H9 (cell line): ENCODE measurements at regions not wholly inside any gene's neighbourhood (a gene's known extent, or its start where the extent isn't known, plus 50 kb on each side); places are given as distances from the start of the nearest gene placed in this dataset.

Source experiments
- DNase-seq: peaks from one replicate; pipeline ENCODE4 v3.0.0-alpha.2; 2017
- H2AFZ ChIP-seq: one replicate; pipeline ENCODE4 v1.6.1; 2013; ENCODE audit warnings: mild to moderate bottlenecking, low read length, control low read depth, moderate library complexity
- H2AK5ac ChIP-seq: 2 replicates; pipeline ENCODE4 v1.6.1; 2013; ENCODE audit warnings: low read length, control low read depth, mixed read lengths; ENCODE audit not compliant: insufficient read length
- H2BK120ac ChIP-seq: one replicate; pipeline ENCODE4 v1.6.1; 2013; ENCODE audit warnings: low read depth, mild to moderate bottlenecking, low read length, control low read depth, inconsistent platforms; ENCODE audit not compliant: poor library complexity, severe bottlenecking
- H2BK12ac ChIP-seq: 2 replicates; pipeline ENCODE4 v1.6.1; 2013; ENCODE audit warnings: low read length, control low read depth, mixed read lengths, low read depth; ENCODE audit not compliant: insufficient read length
- H2BK15ac ChIP-seq: 2 replicates; pipeline ENCODE4 v1.6.1; 2013; ENCODE audit warnings: low read depth, low read length, control low read depth
- H2BK20ac ChIP-seq: one replicate; pipeline ENCODE4 v1.6.1; 2013; ENCODE audit warnings: low read depth, mild to moderate bottlenecking, low read length, control low read depth, inconsistent platforms; ENCODE audit not compliant: poor library complexity, severe bottlenecking
- H2BK5ac ChIP-seq: 2 replicates; pipeline ENCODE4 v1.6.1; 2013; ENCODE audit warnings: low read length, control low read depth, mixed read lengths; ENCODE audit not compliant: insufficient read length
- H3K14ac ChIP-seq: 2 replicates; pipeline ENCODE4 v1.6.1; 2013; ENCODE audit warnings: low read length, control low read depth; ENCODE audit not compliant: insufficient read depth
- H3K18ac ChIP-seq: 2 replicates; pipeline ENCODE4 v1.6.1; 2013; ENCODE audit warnings: low read depth, mild to moderate bottlenecking, mixed read lengths, low read length, control low read depth; ENCODE audit not compliant: insufficient read length
- H3K23ac ChIP-seq: 2 replicates; pipeline ENCODE4 v1.6.1; 2013; ENCODE audit warnings: low read length, control low read depth, mixed read lengths, low read depth; ENCODE audit not compliant: insufficient read length
- H3K23me2 ChIP-seq: 2 replicates; pipeline ENCODE4 v1.6.1; 2013; ENCODE audit warnings: low read depth, mild to moderate bottlenecking, mixed read lengths, low read length, control low read depth; ENCODE audit not compliant: insufficient read length, poor library complexity, severe bottlenecking
- H3K27ac ChIP-seq: 2 replicates; pipeline ENCODE4 v1.5.1; 2013; ENCODE audit warnings: low read length, control low read depth, mixed read lengths, low read depth; ENCODE audit not compliant: insufficient read length
- H3K27me3 ChIP-seq: 2 replicates; pipeline ENCODE4 v1.6.1; 2013; ENCODE audit warnings: low read length, control low read depth, inconsistent platforms; ENCODE audit not compliant: insufficient read depth
- H3K4ac ChIP-seq: 2 replicates; pipeline ENCODE4 v1.6.1; 2013; ENCODE audit warnings: low read depth, mild to moderate bottlenecking, control low read depth, inconsistent platforms, low read length, moderate library complexity
- H3K4me1 ChIP-seq: 2 replicates; pipeline ENCODE4 v1.6.1; 2013; ENCODE audit warnings: low read length, control low read depth, inconsistent platforms; ENCODE audit not compliant: insufficient read depth
- H3K4me2 ChIP-seq: 2 replicates; pipeline ENCODE4 v1.6.1; 2013; ENCODE audit warnings: low read length, control low read depth, mixed read lengths; ENCODE audit not compliant: insufficient read length, insufficient read depth
- H3K56ac ChIP-seq: 2 replicates; pipeline ENCODE4 v1.6.1; 2013; ENCODE audit warnings: low read depth, mild to moderate bottlenecking, mixed read lengths, low read length, control low read depth; ENCODE audit not compliant: insufficient read length
- H3K79me1 ChIP-seq: 2 replicates; pipeline ENCODE4 v1.6.1; 2013; ENCODE audit warnings: low read depth, mild to moderate bottlenecking, moderate library complexity, low read length, control low read depth, inconsistent platforms; ENCODE audit not compliant: insufficient read depth, poor library complexity, severe bottlenecking
- H3K79me2 ChIP-seq: 2 replicates; pipeline ENCODE4 v1.6.1; 2013; ENCODE audit warnings: low read length, control low read depth, inconsistent platforms; ENCODE audit not compliant: insufficient read depth
- H3K9ac ChIP-seq: 2 replicates; pipeline ENCODE4 v1.6.1; 2013; ENCODE audit warnings: low read length, control low read depth, mixed read lengths; ENCODE audit not compliant: insufficient read length; ENCODE audit errors: extremely low read depth
- H3K9me3 ChIP-seq: one replicate; pipeline ENCODE4 v1.6.1; 2013; ENCODE audit warnings: low read depth, low read length, inconsistent platforms; ENCODE audit not compliant: control insufficient read depth
- H3T11ph ChIP-seq: one replicate; pipeline ENCODE4 v1.6.1; 2013; ENCODE audit warnings: mild to moderate bottlenecking, low read length, control low read depth, inconsistent platforms
- H4K20me1 ChIP-seq: one replicate; pipeline ENCODE4 v1.6.1; 2013; ENCODE audit not compliant: control insufficient read depth, insufficient read length, insufficient read depth
- H4K5ac ChIP-seq: 2 replicates; pipeline ENCODE4 v1.6.1; 2013; ENCODE audit warnings: low read depth, mild to moderate bottlenecking, mixed read lengths, low read length, control low read depth; ENCODE audit not compliant: insufficient read length
- H4K8ac ChIP-seq: replicated peaks from 2 replicates; pipeline ENCODE4 v1.6.1; 2013; ENCODE audit warnings: low read length, control low read depth, mixed read lengths, low read depth; ENCODE audit not compliant: insufficient read length
- H4K91ac ChIP-seq: 2 replicates; pipeline ENCODE4 v1.6.1; 2013; ENCODE audit warnings: low read depth, mild to moderate bottlenecking, moderate library complexity, mixed read lengths, low read length, control low read depth; ENCODE audit not compliant: insufficient read length
- H3K27ac Mint-ChIP-seq, 3 experiments: 2 replicates in 2 of 3; 3 replicates in 1 of 3; pipeline ENCODE4 v1.8.0; 2020 to 2021; ENCODE audit warnings: mixed read lengths in 3 of 3, mild to moderate bottlenecking in 1 of 3, moderate library complexity in 1 of 3
- H3K27me3 Mint-ChIP-seq: 2 replicates; pipeline ENCODE4 v1.8.0; 2021; ENCODE audit warnings: low read depth, mild to moderate bottlenecking, moderate library complexity, mixed read lengths
- H3K36me3 Mint-ChIP-seq, 3 experiments: 2 replicates in 2 of 3; 3 replicates in 1 of 3; pipeline ENCODE4 v1.8.0; 2020 to 2021; ENCODE audit warnings: low read depth in 3 of 3, mixed read lengths in 3 of 3; ENCODE audit not compliant: insufficient read depth in 1 of 3
- H3K4me1 Mint-ChIP-seq, 2 experiments: 2 replicates each; pipeline ENCODE4 v1.8.0; 2020; ENCODE audit warnings: mixed read lengths in 2 of 2
- H3K4me3 Mint-ChIP-seq, 2 experiments: 2 replicates in 1 of 2; 3 replicates in 1 of 2; pipeline ENCODE4 v1.8.0; 2020 to 2021; ENCODE audit warnings: mild to moderate bottlenecking in 2 of 2, mixed read lengths in 2 of 2, moderate library complexity in 1 of 2
- H3K9me3 Mint-ChIP-seq, 2 experiments: 2 replicates in 1 of 2; 3 replicates in 1 of 2; pipeline ENCODE4 v1.8.0; 2020; ENCODE audit warnings: mild to moderate bottlenecking in 2 of 2, mixed read lengths in 2 of 2, moderate library complexity in 1 of 2
- WGBS: extraction: QIAGEN DNeasy Blood & Tissue Kit; methylation state at CpG from one replicate; pipeline ENCODE4 v1.1.7; 2013; ENCODE audit warnings: missing lambda C conversion rate, low lambda C conversion rate, mixed read lengths; ENCODE audit not compliant: insufficient read length; ENCODE audit errors: extremely low coverage; 5-methylcytosine and 5-hydroxymethylcytosine counted together
- TF ChIP-seq, protein P1 (sequence below): fragments of 200-600 bp; sonication (generic); conservative IDR thresholded peaks from 3 replicates; pipeline ENCODE4 v1.8.0; 2021; ENCODE audit warnings: antibody characterized with exemption, mild to moderate bottlenecking

DNA sequence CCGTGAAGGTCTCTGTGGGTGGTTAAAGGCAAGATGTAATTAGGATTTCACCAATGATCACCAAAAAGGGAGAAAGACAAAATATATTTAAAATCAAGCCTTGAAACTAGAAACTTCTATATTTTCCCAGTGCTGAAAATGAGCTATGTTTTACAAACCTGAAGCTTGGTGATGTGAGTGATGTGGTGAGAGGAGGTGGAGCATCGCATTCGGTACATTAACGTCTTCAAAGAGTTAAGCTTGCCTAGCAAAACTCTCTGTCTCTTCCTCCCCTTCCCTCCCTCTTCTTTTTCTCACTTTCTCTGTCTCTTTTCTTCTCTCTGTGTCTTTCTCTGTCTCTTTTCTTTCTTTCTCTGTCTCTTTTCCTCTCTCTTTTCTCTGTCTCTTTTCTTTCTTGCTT is 347.3 kb upstream of the IRX2 start:
- no peak overlapping the region for H2AK5ac ChIP-seq
- H3T11ph ChIP-seq = no peak overlapping the region
- peaks cover 1% of the 10 kb centered on the region; the same call in 1 of the 2 replicates for H3K27me3 Mint-ChIP-seq
- H3K14ac ChIP-seq = no peak overlapping the region
- H2BK120ac ChIP-seq = no peak overlapping the region
- H2AFZ ChIP-seq = no peak overlapping the region
- H3K9me3 Mint-ChIP-seq = no peaks in the 10 kb centered on the region; a peak in 3 of 5 replicates
- no peak overlapping the region for H4K91ac ChIP-seq
- H2BK5ac ChIP-seq = no peak overlapping the region
- WGBS = no CpG with 5 or more reads among the region's 4 CpGs
- no peak overlapping the region for H4K8ac ChIP-seq
- H2BK12ac ChIP-seq = no peak overlapping the region
- H2BK15ac ChIP-seq = no peak overlapping the region
- H3K27me3 ChIP-seq = no peaks in the 10 kb centered on the region
- H3K4ac ChIP-seq = no peak overlapping the region
- H3K23ac ChIP-seq = no peak overlapping the region
- no peak overlapping the region for H3K9ac ChIP-seq
- H3K18ac ChIP-seq = no peak overlapping the region
- H3K4me1 ChIP-seq = peaks cover 8% of the 10 kb centered on the region; the same call in 1 of the 2 replicates
- H3K27ac Mint-ChIP-seq = peak overlapping the region in 1 of 3 experiments; percentile 54; a peak in 1 of 7 replicates
- H4K5ac ChIP-seq = no peak overlapping the region
- no peaks in the 10 kb centered on the region for H3K79me2 ChIP-seq
- no peak overlapping the region for H3K4me2 ChIP-seq
- no peak overlapping the region for H2BK20ac ChIP-seq
- DNase-seq = no peak
- H3K4me1 Mint-ChIP-seq = peaks cover 49 to 52% of the 10 kb centered on the region in 2 experiments
- H3K23me2 ChIP-seq = no peaks in the 10 kb centered on the region
- no peaks in the 10 kb centered on the region for H4K20me1 ChIP-seq
- H3K4me3 Mint-ChIP-seq = no peak overlapping the region
- H3K27ac ChIP-seq = no peak overlapping the region
- H3K79me1 ChIP-seq = no peaks in the 10 kb centered on the region
- H3K9me3 ChIP-seq = no peaks in the 10 kb centered on the region
- H3K56ac ChIP-seq = no peak overlapping the region
- H3K36me3 Mint-ChIP-seq = peaks cover 0 to 8% (median 0%) of the 10 kb centered on the region in 3 experiments; a peak in 1 of 7 replicates
- TF ChIP-seq, protein P1, sequence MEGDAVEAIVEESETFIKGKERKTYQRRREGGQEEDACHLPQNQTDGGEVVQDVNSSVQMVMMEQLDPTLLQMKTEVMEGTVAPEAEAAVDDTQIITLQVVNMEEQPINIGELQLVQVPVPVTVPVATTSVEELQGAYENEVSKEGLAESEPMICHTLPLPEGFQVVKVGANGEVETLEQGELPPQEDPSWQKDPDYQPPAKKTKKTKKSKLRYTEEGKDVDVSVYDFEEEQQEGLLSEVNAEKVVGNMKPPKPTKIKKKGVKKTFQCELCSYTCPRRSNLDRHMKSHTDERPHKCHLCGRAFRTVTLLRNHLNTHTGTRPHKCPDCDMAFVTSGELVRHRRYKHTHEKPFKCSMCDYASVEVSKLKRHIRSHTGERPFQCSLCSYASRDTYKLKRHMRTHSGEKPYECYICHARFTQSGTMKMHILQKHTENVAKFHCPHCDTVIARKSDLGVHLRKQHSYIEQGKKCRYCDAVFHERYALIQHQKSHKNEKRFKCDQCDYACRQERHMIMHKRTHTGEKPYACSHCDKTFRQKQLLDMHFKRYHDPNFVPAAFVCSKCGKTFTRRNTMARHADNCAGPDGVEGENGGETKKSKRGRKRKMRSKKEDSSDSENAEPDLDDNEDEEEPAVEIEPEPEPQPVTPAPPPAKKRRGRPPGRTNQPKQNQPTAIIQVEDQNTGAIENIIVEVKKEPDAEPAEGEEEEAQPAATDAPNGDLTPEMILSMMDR = no peak
